Tibial artery (tissue), 4 donors: ENCODE measurements at regions not wholly inside any gene's neighbourhood (a gene's known extent, or its start where the extent isn't known, plus 50 kb on each side); places are given as distances from the start of the nearest gene placed in this dataset.

Experiments
- DNase-seq, 2 donors: peaks; one replicate each; pipeline ENCODE4 v3.0.0-alpha.2; 2019
- H3K27ac ChIP-seq, 2 donors: fragments of 200-600 bp; sonication (generic) in 1 of 2; 1 replicate in 1 of 2; 2 replicates in 1 of 2; pipeline ENCODE4 v1.5.1; 2018 to 2019; ENCODE audit warnings: mild to moderate bottlenecking in 1 of 2
- H3K27me3 ChIP-seq, 2 donors: fragments of 200-600 bp; sonication (generic) in 1 of 2; one replicate each; pipeline versions ENCODE4 v1.5.1 to v1.6.0; 2016 to 2019
- H3K36me3 ChIP-seq, 3 donors: fragments of 200-600 bp; sonication (generic) in 2 of 3; one replicate each; pipeline ENCODE4 v1.5.1; 2016 to 2019; ENCODE audit warnings: mild to moderate bottlenecking in 2 of 3
- H3K4me1 ChIP-seq, 4 donors: fragments of 200-600 bp; sonication (generic) in 2 of 4; 1 replicate in 3 of 4; 2 replicates in 1 of 4; pipeline ENCODE4 v1.5.1; 2016 to 2019
- H3K4me3 ChIP-seq, 2 donors: fragments of 200-600 bp; sonication (generic) in 1 of 2; 1 replicate in 1 of 2; 2 replicates in 1 of 2; pipeline ENCODE4 v1.5.1; 2018 to 2019; ENCODE audit warnings: mild to moderate bottlenecking in 2 of 2
- H3K9me3 ChIP-seq, 3 donors: fragments of 200-600 bp; sonication (generic) in 1 of 3; one replicate each; pipeline ENCODE4 v1.5.1; 2016 to 2019
- CTCF ChIP-seq, 2 experiments: fragments of 200-600 bp in 1 of 2; fragments of 450-650 bp in 1 of 2; IDR thresholded peaks; one replicate each; pipeline ENCODE4 v1.5.1; 2017 to 2019; ENCODE audit warnings: antibody characterized with exemption in 2 of 2, mild to moderate bottlenecking in 1 of 2, moderate library complexity in 1 of 2
- intact Hi-C: fragments of 100-400 bp; cut with DNase I; formaldehyde crosslinking; loops from one replicate; pipeline ENCODE4 v1.15.0; 2023; ENCODE audit warnings: low total_unique reads

- H3K9me3 ChIP-seq, result no peaks in the 10 kb centered on the region
- DNase-seq, result no peak
- H3K27ac ChIP-seq, result no peak overlapping the region
- H3K36me3 ChIP-seq, result no peaks in the 10 kb centered on the region
- H3K4me1 ChIP-seq, result no peaks in the 10 kb centered on the region
- intact Hi-C loops, result no loop called here
- TF ChIP-seq CTCF (IDR thresholded peaks at IDR 0.05), result no peak
- H3K27me3 ChIP-seq, result no peaks in the 10 kb centered on the region
- no peak overlapping the region for H3K4me3 ChIP-seq
Measured at GRCh38 chr3:153910387-153910786, 210.8 kb upstream of the ARHGEF26 start.

GRCh38 chr3:153911116-153911515, 210.1 kb upstream of the ARHGEF26 start:
- DNase-seq, result no peak
- intact Hi-C loops, result no loop called here

GRCh38 chr3:153919773-153920172, 201.4 kb upstream of the ARHGEF26 start:
- TF ChIP-seq CTCF (IDR thresholded peaks at IDR 0.05), result no peak
- intact Hi-C loops, result no loop called here

More at GRCh38 chr3:153911116-153911515, 210.1 kb upstream of the ARHGEF26 start:
- no peaks in the 10 kb centered on the region for H3K4me1 ChIP-seq
- TF ChIP-seq CTCF (IDR thresholded peaks at IDR 0.05), result no peak
- H3K27ac ChIP-seq, result no peak overlapping the region
- no peaks in the 10 kb centered on the region for H3K27me3 ChIP-seq
- no peaks in the 10 kb centered on the region for H3K9me3 ChIP-seq
- H3K36me3 ChIP-seq, result no peaks in the 10 kb centered on the region
- no peak overlapping the region for H3K4me3 ChIP-seq

GRCh38 chr3:153921826-153922225, 199.4 kb upstream of the ARHGEF26 start:
- intact Hi-C loops, result no loop called here
- Histone ChIP-seq H3K4me3 (no peak overlapping the region), H3K27me3 (no peaks in the 10 kb centered on the region), H3K4me1 (no peaks in the 10 kb centered on the region), H3K27ac (no peak overlapping the region), H3K9me3 (no peaks in the 10 kb centered on the region), H3K36me3 (no peaks in the 10 kb centered on the region)
- no peak for TF ChIP-seq CTCF (IDR thresholded peaks at IDR 0.05)
- DNase-seq, result no peak

More at GRCh38 chr3:153919773-153920172, 201.4 kb upstream of the ARHGEF26 start:
- Histone ChIP-seq H3K4me1 (no peaks in the 10 kb centered on the region), H3K4me3 (no peak overlapping the region), H3K36me3 (no peaks in the 10 kb centered on the region), H3K27ac (no peak overlapping the region), H3K27me3 (no peaks in the 10 kb centered on the region), H3K9me3 (no peaks in the 10 kb centered on the region)
- DNase-seq, result no peak

GRCh38 chr3:153925841-153926514, 195.2 kb upstream of the ARHGEF26 start:
- TF ChIP-seq CTCF (IDR thresholded peaks at IDR 0.05), result no peak
- Histone ChIP-seq H3K9me3 (no peaks in the 10 kb centered on the region), H3K36me3 (no peaks in the 10 kb centered on the region), H3K27ac (no peak overlapping the region), H3K4me3 (no peak overlapping the region), H3K27me3 (no peaks in the 10 kb centered on the region), H3K4me1 (no peaks in the 10 kb centered on the region)
- DNase-seq, result no peak
- intact Hi-C loops, result no loop called here

GRCh38 chr3:153927107-153927506, 194.1 kb upstream of the ARHGEF26 start:
- Histone ChIP-seq H3K4me1 (no peaks in the 10 kb centered on the region), H3K36me3 (no peaks in the 10 kb centered on the region), H3K9me3 (no peaks in the 10 kb centered on the region), H3K27ac (no peak overlapping the region), H3K27me3 (no peaks in the 10 kb centered on the region), H3K4me3 (no peak overlapping the region)
- no peak for TF ChIP-seq CTCF (IDR thresholded peaks at IDR 0.05)
- no peak for DNase-seq
- intact Hi-C loops, result no loop called here
